ENCODE measurements at regions not wholly inside any gene's neighbourhood (a gene's known extent, or its start where the extent isn't known, plus 50 kb on each side); places are given as distances from the start of the nearest gene placed in this dataset.

DNA sequence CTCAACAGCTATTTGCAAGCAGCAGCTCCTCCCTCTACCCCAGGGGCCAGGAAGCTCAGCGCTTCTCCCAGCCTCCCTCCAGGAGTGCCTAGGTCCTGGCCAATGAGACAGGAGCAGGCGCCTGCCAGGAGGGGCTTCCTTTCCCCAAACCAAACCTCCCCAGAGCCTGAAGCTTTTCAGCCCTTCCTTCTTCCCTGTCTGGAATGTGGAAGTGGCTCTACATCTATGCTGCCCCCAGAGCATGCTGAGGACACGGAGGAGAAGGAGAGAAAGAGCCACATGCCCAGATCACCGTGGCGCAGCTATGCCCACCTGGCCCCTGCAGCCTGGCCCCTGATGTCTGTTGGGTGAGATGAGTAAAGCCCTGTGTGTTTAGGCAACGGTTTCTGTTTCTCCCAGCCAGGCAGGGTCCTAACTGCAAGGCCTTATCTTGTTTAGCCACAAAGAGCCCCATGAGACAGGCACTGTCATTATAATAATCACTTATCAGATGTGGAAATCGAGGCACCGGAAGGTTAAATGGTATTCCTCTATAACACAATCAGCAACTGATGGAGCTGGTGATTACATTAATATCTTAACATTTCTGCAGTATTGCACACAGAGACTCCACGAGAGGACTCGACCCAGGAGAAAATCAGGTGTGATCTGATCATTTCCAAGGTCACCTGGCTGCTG is 315.8 kb downstream of the CTTN start:
- no peak overlapping the region for H3K27ac Mint-ChIP-seq
- ChIA-PET POLR2A (interaction anchor here (0.6 kb wide), 1 partner anchor 24 kb away, joined by 3 read pairs; no protein-coding TSS in a partner anchor), CTCF (no interaction called here)
- H3K4me1 Mint-ChIP-seq: no peaks in the 10 kb centered on the region
- H3K4me3 Mint-ChIP-seq: no peak overlapping the region
- H3K36me3 Mint-ChIP-seq (ENCODE audit: low read depth): no peaks in the 10 kb centered on the region
- DNase-seq: no peak
- H3K27me3 Mint-ChIP-seq: no peaks in the 10 kb centered on the region
- H3K9me3 Mint-ChIP-seq: no peaks in the 10 kb centered on the region

DNA sequence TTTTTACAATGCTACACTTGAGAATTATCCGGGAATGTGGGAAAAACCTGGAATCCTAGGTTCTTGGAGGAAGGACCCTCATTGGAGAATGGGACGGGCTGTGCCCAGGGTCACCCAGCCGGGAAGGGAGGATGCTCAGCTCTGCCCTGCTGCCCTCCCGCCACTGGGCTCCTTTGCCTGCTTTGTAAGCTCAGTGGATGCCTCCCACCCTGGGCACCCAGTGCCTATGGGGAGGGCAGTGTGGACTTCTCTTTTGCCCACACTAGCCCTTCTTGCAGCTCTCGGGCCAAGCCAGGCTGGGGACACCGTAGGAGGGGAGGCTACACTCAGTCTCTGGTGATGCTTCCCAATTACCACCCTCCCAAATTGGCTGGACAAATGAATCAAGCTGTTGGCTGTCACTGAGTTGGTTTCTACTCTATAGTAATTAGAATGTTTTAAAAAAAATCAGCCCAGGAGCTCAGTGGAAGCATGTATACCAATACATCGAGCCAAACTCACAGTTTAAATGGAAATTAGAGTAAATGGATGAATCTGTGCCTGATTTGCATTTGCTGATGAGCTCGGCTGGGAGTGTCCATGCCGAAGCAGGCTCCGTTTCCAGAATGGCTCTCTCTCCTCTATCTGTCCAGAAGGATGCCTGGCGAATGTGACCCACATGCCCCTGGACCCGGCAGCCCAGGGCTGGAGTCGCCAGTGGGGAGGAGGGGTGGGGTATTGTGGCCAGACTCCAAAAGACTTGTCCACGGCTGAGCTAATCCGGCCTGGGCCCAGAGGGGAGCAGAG is 317.0 kb downstream of the CTTN start:
- Mint-ChIP-seq H3K9me3 (no peaks in the 10 kb centered on the region), H3K4me1 (no peaks in the 10 kb centered on the region), H3K36me3 (ENCODE audit: low read depth) (no peaks in the 10 kb centered on the region), H3K27me3 (no peaks in the 10 kb centered on the region), H3K4me3 (no peak overlapping the region), H3K27ac (no peak overlapping the region)
- ChIA-PET POLR2A (no interaction called here), CTCF (no interaction called here)
- no peak for DNase-seq

DNA sequence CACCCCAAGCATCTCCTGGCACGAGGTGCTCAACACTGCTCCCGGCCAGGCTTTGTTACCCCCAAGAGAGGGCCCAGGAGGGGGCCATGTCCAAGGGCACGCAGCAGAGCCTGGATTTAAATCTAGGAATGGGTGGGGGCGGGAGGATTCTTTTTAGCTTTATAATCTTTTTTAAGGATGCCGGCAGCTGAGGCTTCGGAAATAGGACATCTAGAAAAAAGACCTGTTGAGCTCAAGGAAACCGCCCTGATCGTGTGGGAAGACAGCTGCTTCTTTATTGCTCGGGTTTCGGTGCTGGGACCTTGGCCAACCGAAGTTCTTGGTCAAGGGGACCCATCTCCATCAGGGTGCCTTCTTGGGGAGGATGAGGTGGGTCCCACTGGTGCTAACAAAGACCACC is 317.9 kb downstream of the CTTN start:
- DNase-seq: no peak
- Mint-ChIP-seq H3K9me3 (no peaks in the 10 kb centered on the region), H3K4me3 (no peak overlapping the region), H3K27ac (no peak overlapping the region), H3K27me3 (no peaks in the 10 kb centered on the region), H3K36me3 (ENCODE audit: low read depth) (no peaks in the 10 kb centered on the region), H3K4me1 (no peaks in the 10 kb centered on the region)
- POLR2A ChIA-PET: no interaction called here
- CTCF ChIA-PET: no interaction called here

DNA sequence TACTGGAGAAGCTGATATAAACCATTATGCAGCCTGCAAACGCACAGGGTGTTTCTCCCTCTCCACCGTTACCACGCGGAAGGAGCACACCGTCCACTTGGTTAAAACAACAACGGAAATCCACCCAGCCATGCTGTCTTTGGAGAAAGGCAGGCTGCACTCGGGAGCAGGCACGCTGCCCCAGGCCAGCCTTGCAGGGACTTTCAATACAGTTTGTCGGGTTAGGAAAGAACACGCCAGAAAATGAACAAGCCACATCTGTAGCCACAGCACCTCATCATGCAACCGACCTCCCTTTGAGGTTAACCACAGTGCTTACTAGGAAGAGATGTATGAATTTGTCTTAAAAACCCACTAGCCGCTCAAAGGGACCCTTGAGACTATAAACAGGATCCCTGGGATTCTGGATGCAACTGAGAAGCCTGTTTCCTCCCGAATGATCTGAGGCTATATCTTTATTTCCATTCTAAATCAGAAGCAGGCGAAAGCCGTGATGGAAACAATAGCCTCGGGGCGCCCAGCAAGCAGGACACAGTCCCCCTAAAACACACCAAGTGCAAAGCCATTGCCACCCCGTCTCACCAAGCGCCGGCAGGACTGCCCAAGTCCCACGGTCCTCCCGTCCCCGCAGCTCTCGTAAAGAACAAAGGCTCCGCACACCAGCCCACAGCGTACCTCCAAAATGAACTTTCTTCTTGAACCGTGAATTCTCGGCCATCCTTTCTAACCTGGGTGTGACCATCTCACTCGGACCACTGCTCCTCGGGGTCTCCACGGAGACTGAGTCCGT is 318.9 kb downstream of the CTTN start:
- Mint-ChIP-seq H3K4me1 (no peaks in the 10 kb centered on the region), H3K27ac (no peak overlapping the region), H3K36me3 (ENCODE audit: low read depth) (no peaks in the 10 kb centered on the region), H3K9me3 (no peaks in the 10 kb centered on the region), H3K4me3 (no peak overlapping the region), H3K27me3 (no peaks in the 10 kb centered on the region)
- ChIA-PET CTCF (no interaction called here), POLR2A (no interaction called here)
- DNase-seq: no peak

DNA sequence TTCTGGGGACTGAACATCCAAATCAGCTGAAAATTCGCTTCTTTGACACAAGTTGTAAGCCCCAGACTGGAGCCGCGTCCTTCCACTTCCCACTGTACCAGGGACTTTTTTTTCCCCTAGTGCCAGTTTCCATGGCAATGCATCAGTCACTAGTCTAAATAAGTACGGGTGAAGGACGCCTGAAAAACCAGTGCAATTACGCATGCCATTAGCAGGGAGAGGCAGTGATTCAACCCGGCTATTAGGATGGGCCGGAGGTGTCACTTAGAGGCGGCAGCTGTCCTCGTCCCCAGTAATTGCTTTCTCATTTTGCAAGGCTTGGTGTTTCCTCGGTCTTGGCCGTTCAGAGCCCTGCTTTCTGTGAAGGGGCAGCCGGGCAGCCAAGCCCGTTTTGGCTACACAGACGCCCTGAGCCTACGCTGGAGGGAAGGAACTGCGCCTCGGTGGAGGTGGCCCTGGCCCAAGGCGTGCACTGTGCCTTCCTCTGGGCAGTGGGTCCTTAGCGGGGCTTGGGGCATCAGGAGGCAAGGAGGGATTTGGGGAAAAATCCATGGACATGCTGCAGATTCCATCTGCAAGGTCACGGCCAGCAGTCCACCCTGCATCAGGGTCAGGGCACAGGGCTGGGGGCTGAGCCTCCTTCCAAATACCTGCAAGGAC is 319.7 kb downstream of the CTTN start:
- Mint-ChIP-seq H3K27me3 (no peaks in the 10 kb centered on the region), H3K4me1 (no peaks in the 10 kb centered on the region), H3K9me3 (no peaks in the 10 kb centered on the region), H3K4me3 (no peak overlapping the region), H3K27ac (no peak overlapping the region), H3K36me3 (ENCODE audit: low read depth) (no peaks in the 10 kb centered on the region)
- CTCF ChIA-PET: no interaction called here
- DNase-seq: no peak
- POLR2A ChIA-PET: no interaction called here

DNA sequence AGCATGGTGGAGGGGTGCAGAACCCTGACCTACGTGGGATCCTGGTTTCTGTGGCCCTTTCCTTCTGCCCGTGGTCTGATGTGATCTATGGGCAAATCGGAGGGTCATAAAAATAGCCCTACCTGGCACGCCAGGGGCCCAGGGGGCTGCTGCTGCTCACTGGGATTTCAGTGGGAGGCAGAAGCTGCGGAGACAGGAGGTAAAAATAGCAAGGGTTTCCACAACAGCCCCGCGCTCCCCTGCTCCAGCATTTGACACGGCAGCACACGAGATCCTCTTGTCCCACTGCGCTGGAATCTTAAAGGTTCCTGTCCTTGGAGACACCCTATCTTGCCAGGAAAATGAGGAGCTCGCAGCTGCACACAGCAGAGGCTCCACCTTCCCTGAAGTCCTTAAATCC is 321.2 kb downstream of the CTTN start:
- POLR2A ChIA-PET: interaction anchor here (0.6 kb wide), 1 partner anchor 121 kb away, joined by 3 read pairs; no protein-coding TSS in a partner anchor
- Mint-ChIP-seq H3K4me3 (no peak overlapping the region), H3K4me1 (no peaks in the 10 kb centered on the region), H3K27me3 (no peaks in the 10 kb centered on the region), H3K27ac (no peak overlapping the region), H3K9me3 (no peaks in the 10 kb centered on the region), H3K36me3 (ENCODE audit: low read depth) (no peaks in the 10 kb centered on the region)
- no peak for DNase-seq
- CTCF ChIA-PET: no interaction called here

DNA sequence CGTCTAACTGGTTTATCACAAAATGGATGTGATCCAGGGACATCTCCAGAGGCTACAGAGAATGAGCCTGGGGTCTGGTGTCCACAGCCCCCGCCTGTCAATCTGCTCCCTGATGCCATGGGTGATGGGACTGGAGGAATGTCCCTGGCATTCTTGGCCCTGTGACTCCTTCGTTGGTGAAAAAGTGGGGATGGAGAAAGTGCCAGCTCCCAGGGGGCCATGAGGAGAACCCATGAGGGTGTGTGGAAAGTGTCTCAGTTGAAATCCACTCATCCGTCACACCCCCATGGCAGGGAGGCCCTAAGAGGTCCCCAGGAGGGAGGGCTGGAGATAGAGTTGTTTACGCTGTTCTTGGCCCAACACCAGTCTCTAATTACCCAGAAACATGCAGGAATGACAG is 322.0 kb downstream of the CTTN start:
- Mint-ChIP-seq H3K27me3 (no peaks in the 10 kb centered on the region), H3K4me1 (no peaks in the 10 kb centered on the region), H3K9me3 (no peaks in the 10 kb centered on the region), H3K27ac (no peak overlapping the region), H3K36me3 (ENCODE audit: low read depth) (no peaks in the 10 kb centered on the region), H3K4me3 (no peak overlapping the region)
- no peak for DNase-seq
- ChIA-PET POLR2A (interaction anchor here (0.6 kb wide), 1 partner anchor 121 kb away, joined by 3 read pairs; no protein-coding TSS in a partner anchor), CTCF (no interaction called here)

DNA sequence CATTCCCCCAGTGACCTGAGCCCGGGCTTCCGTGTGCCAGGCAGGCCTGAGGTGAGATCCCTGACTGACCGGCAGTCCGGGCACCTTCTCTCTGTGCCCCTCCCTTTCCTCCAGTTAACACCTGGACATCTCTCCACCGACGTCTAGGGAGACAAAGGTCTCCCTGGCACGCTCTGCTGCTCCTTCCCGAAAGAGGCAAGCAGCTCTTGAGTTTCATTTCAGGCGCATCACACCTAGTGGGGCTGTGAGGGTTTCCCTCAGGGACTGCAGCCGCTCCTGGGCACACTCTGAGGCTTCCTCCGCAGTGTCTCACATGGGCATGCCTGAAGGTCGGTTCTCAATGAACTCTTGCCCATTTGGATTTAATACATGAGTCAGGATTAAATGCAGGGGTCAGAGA is 322.7 kb downstream of the CTTN start:
- DNase-seq: no peak
- ChIA-PET CTCF (no interaction called here), POLR2A (no interaction called here)
- Mint-ChIP-seq H3K9me3 (no peaks in the 10 kb centered on the region), H3K4me1 (no peaks in the 10 kb centered on the region), H3K4me3 (no peak overlapping the region), H3K27me3 (no peaks in the 10 kb centered on the region), H3K27ac (no peak overlapping the region), H3K36me3 (ENCODE audit: low read depth) (no peaks in the 10 kb centered on the region)

DNA sequence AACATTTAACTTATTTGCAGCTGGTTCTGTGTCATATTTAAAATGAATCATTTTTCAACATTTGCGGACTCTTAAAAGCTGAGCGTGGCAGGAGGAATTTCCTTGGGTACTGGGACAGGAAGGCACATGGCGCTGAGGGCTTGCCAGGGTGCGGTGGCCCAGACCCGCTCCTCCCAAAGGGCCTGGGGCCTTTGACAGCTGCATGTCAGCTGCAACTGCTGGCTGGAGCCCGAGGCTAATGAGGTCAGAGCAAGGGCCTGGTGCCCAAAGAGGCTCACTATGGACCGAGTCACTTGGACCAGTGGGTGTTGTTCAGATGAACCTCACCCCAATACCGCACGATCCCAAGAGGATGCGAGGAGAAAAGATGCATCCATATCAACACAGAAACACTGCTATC is 326.9 kb downstream of the CTTN start:
- Mint-ChIP-seq H3K36me3 (ENCODE audit: low read depth) (no peaks in the 10 kb centered on the region), H3K4me1 (no peaks in the 10 kb centered on the region), H3K9me3 (no peaks in the 10 kb centered on the region), H3K27me3 (no peaks in the 10 kb centered on the region), H3K4me3 (no peak overlapping the region), H3K27ac (no peak overlapping the region)
- CTCF ChIA-PET: interaction anchor here (1.5 kb wide), 1 partner anchor 10 kb away, joined by 4 read pairs; no protein-coding TSS in a partner anchor
- POLR2A ChIA-PET: no interaction called here
- no peak for DNase-seq

DNA sequence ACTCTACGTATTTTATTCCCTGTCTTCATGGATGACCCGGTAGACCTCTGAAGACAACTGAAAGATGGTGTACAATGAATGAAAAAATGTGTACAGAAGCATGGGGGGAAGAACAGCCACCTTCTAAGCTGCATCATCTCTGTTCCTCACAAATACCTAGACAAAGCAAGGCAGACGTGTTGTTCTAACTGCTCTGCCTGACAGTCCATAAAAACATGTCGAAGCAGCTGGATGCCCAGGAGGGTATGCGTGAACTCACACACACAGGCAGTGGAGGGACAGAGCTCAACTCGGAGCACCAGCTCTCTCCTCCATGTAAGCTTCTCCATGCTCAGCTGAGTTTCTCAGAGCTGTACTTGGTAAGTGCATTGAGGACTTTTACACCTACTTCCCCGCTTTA is 327.4 kb downstream of the CTTN start:
- H3K27ac Mint-ChIP-seq: no peak overlapping the region
- no peaks in the 10 kb centered on the region for H3K36me3 Mint-ChIP-seq (ENCODE audit: low read depth)
- H3K4me1 Mint-ChIP-seq: no peaks in the 10 kb centered on the region
- POLR2A ChIA-PET: no interaction called here
- H3K27me3 Mint-ChIP-seq: no peaks in the 10 kb centered on the region
- CTCF ChIA-PET: interaction anchor here (1.5 kb wide), 1 partner anchor 9 kb away, joined by 4 read pairs; no protein-coding TSS in a partner anchor
- H3K9me3 Mint-ChIP-seq: no peaks in the 10 kb centered on the region
- no peak overlapping the region for H3K4me3 Mint-ChIP-seq
- no peak for DNase-seq

DNA sequence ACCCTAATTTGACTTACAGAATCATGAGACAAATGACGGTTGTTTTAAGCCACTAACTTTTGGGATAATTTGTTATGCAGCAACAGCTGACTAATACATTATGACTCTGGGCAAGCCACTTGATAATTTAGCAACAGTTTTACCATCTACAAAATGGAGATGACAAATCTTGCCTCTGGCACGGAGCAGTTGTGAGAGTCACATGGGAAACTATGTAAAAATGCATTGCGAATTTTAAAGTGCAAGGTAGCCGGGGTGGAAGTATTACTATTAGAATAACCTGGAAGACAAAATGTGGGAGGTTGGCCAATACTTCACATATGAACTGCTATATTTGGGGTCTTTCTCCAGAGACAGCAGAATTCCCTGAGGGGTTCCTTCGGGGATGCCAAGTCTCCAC is 328.7 kb downstream of the CTTN start:
- Mint-ChIP-seq H3K9me3 (no peaks in the 10 kb centered on the region), H3K4me1 (no peaks in the 10 kb centered on the region), H3K4me3 (no peak overlapping the region), H3K27ac (no peak overlapping the region), H3K27me3 (no peaks in the 10 kb centered on the region), H3K36me3 (ENCODE audit: low read depth) (no peaks in the 10 kb centered on the region)
- POLR2A ChIA-PET: no interaction called here
- DNase-seq: no peak
- CTCF ChIA-PET: no interaction called here

DNA sequence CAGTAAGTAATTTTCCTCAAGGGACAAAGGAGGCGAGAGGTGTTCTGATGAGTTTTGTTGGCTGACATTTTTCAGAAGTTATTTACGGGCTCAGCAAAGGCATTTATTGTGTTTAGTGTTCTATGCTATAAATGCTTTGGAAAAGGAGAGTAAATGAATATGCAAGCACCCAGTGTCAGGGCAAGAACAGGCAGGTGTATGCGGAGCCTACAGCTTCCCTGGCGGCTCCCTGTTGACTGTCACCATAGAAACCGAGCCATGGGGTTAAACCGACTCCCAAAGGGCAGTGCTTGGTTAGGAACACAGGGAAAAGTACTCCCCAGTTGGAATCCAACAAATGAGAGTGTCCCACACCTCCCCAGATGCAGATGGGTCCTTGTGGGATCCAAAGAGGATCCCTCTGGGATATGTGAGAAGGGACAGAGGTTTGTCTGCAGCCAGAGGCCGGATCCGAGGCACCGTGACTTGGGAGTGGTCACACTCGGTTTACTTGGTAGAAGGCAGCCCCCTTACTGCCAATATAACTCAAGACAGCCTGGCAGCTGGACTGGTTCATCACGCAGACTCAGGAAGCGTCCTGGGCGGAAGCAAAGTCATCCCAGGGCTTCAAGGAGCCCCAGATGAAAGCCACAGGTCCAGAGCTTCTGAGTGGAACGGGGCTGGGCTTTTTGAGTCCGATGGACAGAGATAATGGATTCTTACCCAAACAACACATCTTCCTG is 329.7 kb downstream of the CTTN start:
- no peak for DNase-seq
- H3K36me3 Mint-ChIP-seq (ENCODE audit: low read depth): no peaks in the 10 kb centered on the region
- no peaks in the 10 kb centered on the region for H3K9me3 Mint-ChIP-seq
- H3K4me1 Mint-ChIP-seq: no peaks in the 10 kb centered on the region
- ChIA-PET POLR2A (no interaction called here), CTCF (no interaction called here)
- H3K4me3 Mint-ChIP-seq: no peak overlapping the region
- no peak overlapping the region for H3K27ac Mint-ChIP-seq
- H3K27me3 Mint-ChIP-seq: no peaks in the 10 kb centered on the region
